ENCODE measurements at regions not wholly inside any gene's neighbourhood (a gene's known extent, or its start where the extent isn't known, plus 50 kb on each side); places are given as distances from the start of the nearest gene placed in this dataset.
"Not testable (repeated sequence)": the region's sequence is repeated elsewhere in the genome, so short reads cannot be mapped to it uniquely, and the experiment has no call there.

DNA sequence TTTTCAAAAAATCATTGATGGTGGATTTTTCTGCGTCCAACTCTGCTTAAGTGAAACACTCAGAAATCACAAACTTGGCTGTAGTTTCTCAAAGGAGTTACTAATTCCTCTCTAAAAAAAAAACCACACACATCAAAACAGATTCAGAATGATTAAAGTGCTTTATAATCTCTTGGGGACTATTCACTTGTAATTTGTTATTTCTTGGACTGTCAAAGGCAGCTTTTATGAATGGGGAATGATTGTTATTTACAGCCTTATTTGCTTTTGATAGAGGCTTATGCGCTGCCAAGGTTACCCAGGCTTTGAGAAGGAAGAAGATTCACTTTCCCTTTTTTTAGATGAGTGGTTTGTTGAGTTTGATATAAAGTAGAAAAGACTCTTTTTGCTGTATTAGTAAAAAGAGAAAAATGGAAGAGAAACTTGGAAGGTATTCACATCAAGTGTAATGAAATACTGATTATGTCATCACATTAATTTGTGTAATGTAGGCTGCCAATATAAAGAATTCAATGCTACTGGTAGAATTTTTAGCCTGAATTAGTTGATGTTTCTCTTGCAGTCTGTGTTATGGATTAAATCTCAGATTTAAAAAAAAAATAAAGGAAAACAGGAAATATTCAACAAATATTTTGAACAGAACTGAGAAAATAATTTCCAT lies 381.0 kb upstream of the SASH1 start:
- Histone ChIP-seq H3K27ac (no peak overlapping the region), H3K27me3 (no peaks in the 10 kb centered on the region), H3K36me3 (no peaks in the 10 kb centered on the region), H3K9me3 (ENCODE audit: low read depth) (no peaks in the 10 kb centered on the region), H3K4me3 (no peak overlapping the region), H3K4me1 (ENCODE audit: low read depth) (no peaks in the 10 kb centered on the region)
- TF ChIP-seq, protein P1, sequence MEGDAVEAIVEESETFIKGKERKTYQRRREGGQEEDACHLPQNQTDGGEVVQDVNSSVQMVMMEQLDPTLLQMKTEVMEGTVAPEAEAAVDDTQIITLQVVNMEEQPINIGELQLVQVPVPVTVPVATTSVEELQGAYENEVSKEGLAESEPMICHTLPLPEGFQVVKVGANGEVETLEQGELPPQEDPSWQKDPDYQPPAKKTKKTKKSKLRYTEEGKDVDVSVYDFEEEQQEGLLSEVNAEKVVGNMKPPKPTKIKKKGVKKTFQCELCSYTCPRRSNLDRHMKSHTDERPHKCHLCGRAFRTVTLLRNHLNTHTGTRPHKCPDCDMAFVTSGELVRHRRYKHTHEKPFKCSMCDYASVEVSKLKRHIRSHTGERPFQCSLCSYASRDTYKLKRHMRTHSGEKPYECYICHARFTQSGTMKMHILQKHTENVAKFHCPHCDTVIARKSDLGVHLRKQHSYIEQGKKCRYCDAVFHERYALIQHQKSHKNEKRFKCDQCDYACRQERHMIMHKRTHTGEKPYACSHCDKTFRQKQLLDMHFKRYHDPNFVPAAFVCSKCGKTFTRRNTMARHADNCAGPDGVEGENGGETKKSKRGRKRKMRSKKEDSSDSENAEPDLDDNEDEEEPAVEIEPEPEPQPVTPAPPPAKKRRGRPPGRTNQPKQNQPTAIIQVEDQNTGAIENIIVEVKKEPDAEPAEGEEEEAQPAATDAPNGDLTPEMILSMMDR (IDR thresholded peaks at IDR 0.05; ENCODE audit: low read depth, low read length): no peak
- no peak for DNase-seq (ENCODE audit: low read depth in 1 of 2, low spot score in 1 of 2)

DNA sequence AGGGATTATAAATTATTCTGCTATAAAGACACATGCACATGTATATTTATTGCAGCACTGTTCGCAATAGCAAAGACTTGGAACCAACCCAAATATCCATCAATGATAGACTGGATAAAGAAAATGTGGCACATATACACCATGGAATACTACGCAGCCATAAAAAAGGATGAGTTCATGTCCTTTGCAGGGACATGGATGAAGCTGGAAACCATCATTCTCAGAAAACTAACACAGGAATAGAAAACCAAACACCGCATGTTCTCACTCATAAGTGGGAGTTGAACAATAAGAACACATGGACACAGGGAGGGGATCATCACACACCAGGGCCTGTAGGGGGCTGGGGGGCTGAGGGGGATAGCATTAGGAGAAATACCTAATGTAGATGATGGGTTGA lies 377.2 kb upstream of the SASH1 start:
- H3K36me3 ChIP-seq; DNase-seq (ENCODE audit: low read depth in 1 of 2, low spot score in 1 of 2); H3K9me3 ChIP-seq (ENCODE audit: low read depth); H3K27me3 ChIP-seq; H3K4me3 ChIP-seq; H3K4me1 ChIP-seq (ENCODE audit: low read depth); H3K27ac ChIP-seq: not testable (repeated sequence)

- Histone ChIP-seq H3K27ac (no peak overlapping the region), H3K4me3 (no peak overlapping the region), H3K4me1 (ENCODE audit: low read depth) (no peaks in the 10 kb centered on the region), H3K9me3 (ENCODE audit: low read depth) (no peaks in the 10 kb centered on the region), H3K36me3 (no peaks in the 10 kb centered on the region), H3K27me3 (no peaks in the 10 kb centered on the region)
- DNase-seq (ENCODE audit: low read depth in 1 of 2, low spot score in 1 of 2): peak; percentile 16 to 33
- TF ChIP-seq, protein P1 (IDR thresholded peaks at IDR 0.05; ENCODE audit: low read depth, low read length): peak; percentile 41
These were observed 371.7 kb upstream of the SASH1 start for GRCh38 chr6:147970970-147971369.

- Histone ChIP-seq H3K27me3 (no peaks in the 10 kb centered on the region), H3K4me3 (no peak overlapping the region), H3K27ac (no peak overlapping the region), H3K36me3 (no peaks in the 10 kb centered on the region), H3K4me1 (ENCODE audit: low read depth) (no peaks in the 10 kb centered on the region), H3K9me3 (ENCODE audit: low read depth) (no peaks in the 10 kb centered on the region)
- no peak for DNase-seq (ENCODE audit: low read depth in 1 of 2, low spot score in 1 of 2)
- TF ChIP-seq, protein P1 (IDR thresholded peaks at IDR 0.05; ENCODE audit: low read depth, low read length): no peak
These were observed 370.2 kb upstream of the SASH1 start for GRCh38 chr6:147972448-147972847.

GRCh38 chr6:147973806-147974205 lies 368.8 kb upstream of the SASH1 start:
- Histone ChIP-seq H3K27me3 (no peaks in the 10 kb centered on the region), H3K36me3 (no peaks in the 10 kb centered on the region), H3K4me3 (no peak overlapping the region), H3K27ac (no peak overlapping the region), H3K4me1 (ENCODE audit: low read depth) (no peaks in the 10 kb centered on the region), H3K9me3 (ENCODE audit: low read depth) (no peaks in the 10 kb centered on the region)
- DNase-seq (ENCODE audit: low read depth in 1 of 2, low spot score in 1 of 2): no peak
- TF ChIP-seq, protein P1 (IDR thresholded peaks at IDR 0.05; ENCODE audit: low read depth, low read length): no peak

GRCh38 chr6:147974376-147974775 lies 368.3 kb upstream of the SASH1 start:
- H3K9me3 ChIP-seq (ENCODE audit: low read depth): no peaks in the 10 kb centered on the region
- no peak overlapping the region for H3K4me3 ChIP-seq
- H3K4me1 ChIP-seq (ENCODE audit: low read depth): no peaks in the 10 kb centered on the region
- TF ChIP-seq, protein P1 (IDR thresholded peaks at IDR 0.05; ENCODE audit: low read depth, low read length): no peak
- peak in 1 of 2 donors; percentile 43 for DNase-seq (ENCODE audit: low read depth in 1 of 2, low spot score in 1 of 2)
- no peak overlapping the region for H3K27ac ChIP-seq
- no peaks in the 10 kb centered on the region for H3K27me3 ChIP-seq
- no peaks in the 10 kb centered on the region for H3K36me3 ChIP-seq

Measured in cardiac muscle cell (in vitro differentiated cells and primary cell).